CD4-positive, alpha-beta T cell (primary cell): ENCODE measurements at regions not wholly inside any gene's neighbourhood (a gene's known extent, or its start where the extent isn't known, plus 50 kb on each side); places are given as distances from the start of the nearest gene placed in this dataset.

ENCODE experiments used
- ATAC-seq: fragments of 200-7000 bp; cut with Tn5 transposase; one replicate; pipeline ENCODE4 v1.10.0; 2022; ENCODE audit warnings: mild to moderate bottlenecking; ENCODE audit not compliant: poor library complexity
- CTCF ChIA-PET: fragments of 350-600 bp; sonication (Branson Sonifier 250); formaldehyde crosslinking; loops from one replicate; lab custom pipeline; 2021; ENCODE audit warnings: antibody characterized with exemption, inconsistent platforms; lab: Charles Lee
- POLR2A ChIA-PET: fragments of 350-600 bp; sonication (Branson Sonifier 250); formaldehyde crosslinking; loops from one replicate; lab custom pipeline; 2021; ENCODE audit warnings: antibody characterized with exemption, inconsistent platforms; lab: Charles Lee
- DNase-seq, 14 experiments: peaks; one replicate each; pipeline ENCODE4 v3.0.0-alpha.2; 2013 to 2020; ENCODE audit warnings: mixed read lengths in 2 of 14
- H3K27ac ChIP-seq, 2 donors: one replicate each; pipeline versions ENCODE4 v1.5.1 to v1.7.0; 2013; ENCODE audit warnings: low read length in 2 of 2, low read depth in 1 of 2, mild to moderate bottlenecking in 1 of 2
- H3K27me3 ChIP-seq, 2 experiments: 1 replicate in 1 of 2; 2 replicates in 1 of 2; pipeline versions ENCODE4 v1.6.1 to v1.7.0; 2013; ENCODE audit warnings: low read length in 2 of 2, control low read depth in 1 of 2, mild to moderate bottlenecking in 1 of 2, moderate library complexity in 1 of 2; ENCODE audit not compliant: insufficient read depth in 2 of 2, control insufficient read depth in 1 of 2
- H3K36me3 ChIP-seq: one replicate; pipeline ENCODE4 v1.6.1; 2013; ENCODE audit warnings: low read length, control low read depth; ENCODE audit not compliant: insufficient read depth
- H3K4me1 ChIP-seq: one replicate; pipeline ENCODE4 v1.6.1; 2013; ENCODE audit warnings: low read length, control low read depth; ENCODE audit not compliant: insufficient read depth
- H3K4me3 ChIP-seq: one replicate; pipeline ENCODE4 v1.5.1; 2013; ENCODE audit warnings: mild to moderate bottlenecking, low read length, moderate library complexity
- H3K9me3 ChIP-seq, 2 experiments: 1 replicate in 1 of 2; 2 replicates in 1 of 2; pipeline versions ENCODE4 v1.6.1 to v1.7.0; 2013; ENCODE audit warnings: low read length in 2 of 2, mild to moderate bottlenecking in 2 of 2, control low read depth in 1 of 2, moderate library complexity in 1 of 2; ENCODE audit not compliant: control insufficient read depth in 1 of 2, insufficient read depth in 1 of 2
- H3K27ac Mint-ChIP-seq: one replicate; pipeline ENCODE4 v1.8.0; 2020; ENCODE audit warnings: mixed read lengths
- H3K27me3 Mint-ChIP-seq: one replicate; pipeline ENCODE4 v1.8.0; 2021; ENCODE audit warnings: mixed read lengths
- H3K36me3 Mint-ChIP-seq: one replicate; pipeline ENCODE4 v1.8.0; 2021; ENCODE audit warnings: low read depth, mixed read lengths
- H3K4me1 Mint-ChIP-seq: one replicate; pipeline ENCODE4 v1.8.0; 2021; ENCODE audit warnings: low read depth, mixed read lengths
- H3K4me3 Mint-ChIP-seq: one replicate; pipeline ENCODE4 v1.8.0; 2020; ENCODE audit warnings: mild to moderate bottlenecking, mixed read lengths
- H3K9me3 Mint-ChIP-seq: one replicate; pipeline ENCODE4 v1.8.0; 2020; ENCODE audit warnings: mixed read lengths
- intact Hi-C, 2 experiments: fragments of 100-400 bp; cut with DNase I in 1 of 2; cut with micrococcal nuclease in 1 of 2; formaldehyde crosslinking; loops; one replicate each; pipeline versions ENCODE4 v1.15.1 to v1.9.0; 2023 to 2025; cut with DNase I, micrococcal nuclease
- TF ChIP-seq, protein P1 (sequence below): fragments of 200-600 bp; IDR thresholded peaks from one replicate; pipeline ENCODE4 v1.8.0; 2022; ENCODE audit warnings: antibody characterized with exemption, mild to moderate bottlenecking

DNA sequence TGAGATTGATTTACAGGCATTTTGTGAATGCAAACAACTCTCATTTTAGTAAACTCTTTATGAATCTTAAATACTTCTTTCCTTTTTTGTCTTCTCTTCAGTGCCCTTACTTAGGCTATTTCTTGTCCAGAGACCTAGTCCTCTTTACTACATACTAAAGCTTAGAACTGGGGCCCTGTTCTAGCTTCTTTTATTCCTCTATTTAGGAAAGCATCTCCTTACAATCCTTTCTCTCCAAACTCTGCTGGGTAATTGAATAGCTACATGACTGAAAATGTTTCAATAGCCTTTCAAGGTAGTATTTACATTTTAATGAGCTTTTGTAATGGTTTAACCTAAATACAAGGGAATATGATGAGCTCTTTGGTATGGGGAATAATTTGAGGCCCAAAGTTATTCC lies 1701.5 kb upstream of the TENM3 start:
- TF ChIP-seq, protein P1, sequence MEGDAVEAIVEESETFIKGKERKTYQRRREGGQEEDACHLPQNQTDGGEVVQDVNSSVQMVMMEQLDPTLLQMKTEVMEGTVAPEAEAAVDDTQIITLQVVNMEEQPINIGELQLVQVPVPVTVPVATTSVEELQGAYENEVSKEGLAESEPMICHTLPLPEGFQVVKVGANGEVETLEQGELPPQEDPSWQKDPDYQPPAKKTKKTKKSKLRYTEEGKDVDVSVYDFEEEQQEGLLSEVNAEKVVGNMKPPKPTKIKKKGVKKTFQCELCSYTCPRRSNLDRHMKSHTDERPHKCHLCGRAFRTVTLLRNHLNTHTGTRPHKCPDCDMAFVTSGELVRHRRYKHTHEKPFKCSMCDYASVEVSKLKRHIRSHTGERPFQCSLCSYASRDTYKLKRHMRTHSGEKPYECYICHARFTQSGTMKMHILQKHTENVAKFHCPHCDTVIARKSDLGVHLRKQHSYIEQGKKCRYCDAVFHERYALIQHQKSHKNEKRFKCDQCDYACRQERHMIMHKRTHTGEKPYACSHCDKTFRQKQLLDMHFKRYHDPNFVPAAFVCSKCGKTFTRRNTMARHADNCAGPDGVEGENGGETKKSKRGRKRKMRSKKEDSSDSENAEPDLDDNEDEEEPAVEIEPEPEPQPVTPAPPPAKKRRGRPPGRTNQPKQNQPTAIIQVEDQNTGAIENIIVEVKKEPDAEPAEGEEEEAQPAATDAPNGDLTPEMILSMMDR, result no peak
- no peaks in the 10 kb centered on the region for H3K27me3 Mint-ChIP-seq

GRCh38 chr4:180542445-180543100 lies 1700.6 kb upstream of the TENM3 start:
- ChIA-PET CTCF (no interaction called here), POLR2A (no interaction called here)
- H3K27ac ChIP-seq, result no peak overlapping the region
- ATAC-seq (no peak), DNase-seq (no peak)
- H3K27me3 Mint-ChIP-seq, result no peaks in the 10 kb centered on the region
- no peaks in the 10 kb centered on the region for H3K4me1 Mint-ChIP-seq
- H3K9me3 ChIP-seq, result peaks cover 0 to 10% of the 10 kb centered on the region in 2 experiments
- no peaks in the 10 kb centered on the region for H3K36me3 ChIP-seq
- no peak overlapping the region for H3K4me3 Mint-ChIP-seq
- H3K4me3 ChIP-seq, result no peak overlapping the region
- TF ChIP-seq, protein P1, result no peak
- no peaks in the 10 kb centered on the region for H3K9me3 Mint-ChIP-seq
- H3K27ac Mint-ChIP-seq, result no peak overlapping the region
- no peaks in the 10 kb centered on the region for H3K36me3 Mint-ChIP-seq
- intact Hi-C loops, result no loop called here
- H3K4me1 ChIP-seq, result no peaks in the 10 kb centered on the region
- H3K27me3 ChIP-seq, result no peaks in the 10 kb centered on the region

More for the DNA sequence above, 1701.5 kb upstream of the TENM3 start:
- Mint-ChIP-seq H3K4me3 (no peak overlapping the region), H3K4me1 (no peaks in the 10 kb centered on the region), H3K27ac (no peak overlapping the region), H3K36me3 (no peaks in the 10 kb centered on the region), H3K9me3 (no peaks in the 10 kb centered on the region)
- no peak overlapping the region for H3K27ac ChIP-seq
- H3K4me3 ChIP-seq, result no peak overlapping the region
- peaks cover 0 to 10% of the 10 kb centered on the region in 2 experiments for H3K9me3 ChIP-seq
- H3K36me3 ChIP-seq, result no peaks in the 10 kb centered on the region
- ChIA-PET POLR2A (no interaction called here), CTCF (no interaction called here)
- ATAC-seq (no peak), DNase-seq (no peak)
- H3K27me3 ChIP-seq, result no peaks in the 10 kb centered on the region
- H3K4me1 ChIP-seq, result no peaks in the 10 kb centered on the region
- intact Hi-C loops, result no loop called here

DNA sequence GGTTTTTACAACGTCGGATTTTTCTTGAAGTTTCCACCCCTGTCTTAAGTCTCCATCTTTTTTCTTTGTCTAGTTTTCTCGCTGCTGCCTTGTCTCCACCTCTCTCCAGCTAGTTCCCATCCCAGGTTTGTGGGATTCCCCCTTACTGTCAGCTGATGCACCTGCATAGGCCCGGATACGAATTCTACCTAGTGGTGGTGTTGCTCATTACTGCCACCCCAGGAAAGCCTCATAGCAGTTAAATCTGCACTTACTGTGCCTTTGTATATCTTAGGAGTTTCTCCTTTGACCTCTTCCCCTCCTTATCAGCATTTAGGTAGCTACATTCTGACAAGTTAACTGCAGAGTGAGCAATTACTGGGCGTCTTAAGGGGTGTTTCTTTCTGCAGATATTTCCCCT lies 1693.1 kb upstream of the TENM3 start:
- Mint-ChIP-seq H3K4me1 (no peaks in the 10 kb centered on the region), H3K4me3 (no peak overlapping the region), H3K27ac (no peak overlapping the region), H3K27me3 (no peaks in the 10 kb centered on the region), H3K36me3 (no peaks in the 10 kb centered on the region), H3K9me3 (no peaks in the 10 kb centered on the region)
- DNase-seq, result no peak
- TF ChIP-seq, protein P1, result no peak
- intact Hi-C loops, result no loop called here
- Histone ChIP-seq H3K27ac (no peak overlapping the region), H3K9me3 (peaks cover 0 to 16% of the 10 kb centered on the region in 2 experiments), H3K4me1 (no peaks in the 10 kb centered on the region), H3K4me3 (no peak overlapping the region), H3K36me3 (no peaks in the 10 kb centered on the region), H3K27me3 (no peaks in the 10 kb centered on the region)
- ChIA-PET CTCF (no interaction called here), POLR2A (no interaction called here)
- ATAC-seq, result no peak
